Mesenchymal stem cell (in vitro differentiated cells and primary cell): ENCODE measurements at regions not wholly inside any gene's neighbourhood (a gene's known extent, or its start where the extent isn't known, plus 50 kb on each side); places are given as distances from the start of the nearest gene placed in this dataset.

Experiments
- DNase-seq: peaks from one replicate; pipeline ENCODE4 v3.0.0-alpha.2; 2013
- H2AFZ ChIP-seq: one replicate; pipeline ENCODE4 v1.6.1; 2013; ENCODE audit warnings: low read depth, mild to moderate bottlenecking, control low read depth, inconsistent platforms, low read length, moderate library complexity
- H2AK5ac ChIP-seq: 2 replicates; pipeline ENCODE4 v1.6.1; 2013; ENCODE audit warnings: low read length, moderate library complexity, mild to moderate bottlenecking, inconsistent platforms; ENCODE audit not compliant: severe bottlenecking
- H2BK120ac ChIP-seq: one replicate; pipeline ENCODE4 v1.6.1; 2013; ENCODE audit warnings: low read depth, mild to moderate bottlenecking, inconsistent platforms, low read length, moderate library complexity
- H2BK12ac ChIP-seq, 2 experiments: one replicate each; pipeline ENCODE4 v1.6.1; 2013; ENCODE audit warnings: inconsistent platforms in 2 of 2, low read length in 2 of 2, mild to moderate bottlenecking in 2 of 2, moderate library complexity in 2 of 2, control low read depth in 1 of 2
- H2BK15ac ChIP-seq: one replicate; pipeline ENCODE4 v1.6.1; 2013; ENCODE audit warnings: mild to moderate bottlenecking, low read depth, inconsistent platforms; ENCODE audit not compliant: poor library complexity, severe bottlenecking
- H2BK5ac ChIP-seq: 2 replicates; pipeline ENCODE4 v1.6.1; 2013; ENCODE audit warnings: low read depth, mild to moderate bottlenecking, low read length, control low read depth, inconsistent platforms; ENCODE audit not compliant: poor library complexity, severe bottlenecking
- H3K14ac ChIP-seq, 2 experiments: one replicate each; pipeline ENCODE4 v1.6.1; 2013; ENCODE audit warnings: inconsistent platforms in 2 of 2, low read length in 2 of 2, control low read depth in 1 of 2, mild to moderate bottlenecking in 1 of 2, moderate library complexity in 1 of 2
- H3K18ac ChIP-seq, 2 experiments: one replicate each; pipeline ENCODE4 v1.6.1; 2013; ENCODE audit warnings: inconsistent platforms in 2 of 2, low read length in 2 of 2, control low read depth in 1 of 2, low read depth in 1 of 2, mild to moderate bottlenecking in 1 of 2
- H3K23ac ChIP-seq, 2 experiments: one replicate each; pipeline ENCODE4 v1.6.1; 2013; ENCODE audit warnings: inconsistent platforms in 2 of 2, low read length in 2 of 2, mild to moderate bottlenecking in 2 of 2, moderate library complexity in 2 of 2, control low read depth in 1 of 2
- H3K27ac ChIP-seq: 2 replicates; pipeline ENCODE4 v1.5.1; 2013; ENCODE audit warnings: mild to moderate bottlenecking, moderate library complexity, low read length, control low read depth, inconsistent platforms; ENCODE audit not compliant: poor library complexity, severe bottlenecking
- H3K27me3 ChIP-seq, 2 experiments: 2 replicates each; pipeline versions ENCODE4 v1.6.1 to v1.7.0; 2013; ENCODE audit warnings: low read length in 2 of 2, mild to moderate bottlenecking in 2 of 2, moderate library complexity in 2 of 2, control low read depth in 1 of 2, inconsistent platforms in 1 of 2; ENCODE audit not compliant: control insufficient read depth in 1 of 2, insufficient read depth in 1 of 2
- H3K36me3 ChIP-seq, 2 experiments: 2 replicates each; pipeline versions ENCODE4 v1.6.1 to v1.7.0; 2013; ENCODE audit warnings: low read length in 2 of 2, control low read depth in 1 of 2, inconsistent platforms in 1 of 2, low read depth in 1 of 2, mild to moderate bottlenecking in 1 of 2; ENCODE audit not compliant: insufficient read depth in 2 of 2, control insufficient read depth in 1 of 2
- H3K4ac ChIP-seq, 2 experiments: one replicate each; pipeline ENCODE4 v1.6.1; 2013; ENCODE audit warnings: inconsistent platforms in 2 of 2, low read length in 2 of 2, mild to moderate bottlenecking in 2 of 2, moderate library complexity in 2 of 2, control low read depth in 1 of 2, low read depth in 1 of 2
- H3K4me1 ChIP-seq: 2 replicates; pipeline ENCODE4 v1.6.1; 2013; ENCODE audit warnings: low read depth, low read length, control low read depth; ENCODE audit not compliant: control insufficient read depth, insufficient read depth
- H3K4me2 ChIP-seq: 2 replicates; pipeline ENCODE4 v1.6.1; 2013; ENCODE audit warnings: low read length, mild to moderate bottlenecking, inconsistent platforms; ENCODE audit not compliant: poor library complexity, severe bottlenecking
- H3K4me3 ChIP-seq, 2 experiments: 2 replicates each; pipeline versions ENCODE4 v1.5.1 to v1.7.0; 2013; ENCODE audit warnings: low read length in 2 of 2, mild to moderate bottlenecking in 2 of 2, control low read depth in 1 of 2, low read depth in 1 of 2; ENCODE audit not compliant: insufficient read depth in 1 of 2
- H3K79me1 ChIP-seq: replicated peaks from 2 replicates; pipeline ENCODE4 v1.6.1; 2013; ENCODE audit warnings: mild to moderate bottlenecking, control low read depth, low read length, inconsistent platforms; ENCODE audit not compliant: poor library complexity, severe bottlenecking
- H3K9ac ChIP-seq: 2 replicates; pipeline ENCODE4 v1.7.0; 2013; ENCODE audit warnings: mild to moderate bottlenecking, low read length, moderate library complexity
- H3K9me3 ChIP-seq: 2 replicates; pipeline ENCODE4 v1.7.0; 2013; ENCODE audit warnings: mild to moderate bottlenecking, low read length; ENCODE audit not compliant: control insufficient read depth
- H4K8ac ChIP-seq: one replicate; pipeline ENCODE4 v1.6.1; 2013; ENCODE audit warnings: inconsistent platforms, mild to moderate bottlenecking, low read length, moderate library complexity
- H4K91ac ChIP-seq: one replicate; pipeline ENCODE4 v1.6.1; 2013; ENCODE audit warnings: mild to moderate bottlenecking, low read length, inconsistent platforms
- WGBS: methylation state at CpG from one replicate; pipeline ENCODE4 v1.1.7; 2013; ENCODE audit warnings: mixed read lengths; 5-methylcytosine and 5-hydroxymethylcytosine counted together

- Histone ChIP-seq H3K79me1 (no peaks in the 10 kb centered on the region), H3K27me3 (no peaks in the 10 kb centered on the region), H2BK15ac (no peak overlapping the region), H4K91ac (no peak overlapping the region), H2AK5ac (no peak overlapping the region), H3K9ac (no peak overlapping the region), H3K14ac (no peak overlapping the region), H3K9me3 (no peaks in the 10 kb centered on the region), H3K36me3 (no peaks in the 10 kb centered on the region), H3K4ac (no peak overlapping the region), H2AFZ (no peak overlapping the region), H2BK12ac (no peak overlapping the region), H2BK5ac (no peak overlapping the region), H2BK120ac (no peak overlapping the region), H3K27ac (no peak overlapping the region), H3K4me1 (no peaks in the 10 kb centered on the region), H3K18ac (no peak overlapping the region), H4K8ac (no peak overlapping the region), H3K23ac (no peak overlapping the region), H3K4me2 (no peak overlapping the region), H3K4me3 (no peak overlapping the region)
- WGBS, result 88% methylated on average over 1 of the region's 2 CpGs
- DNase-seq, result no peak
These were observed 756.8 kb upstream of the KLHL29 start for GRCh38 chr2:22628221-22628620.

DNA sequence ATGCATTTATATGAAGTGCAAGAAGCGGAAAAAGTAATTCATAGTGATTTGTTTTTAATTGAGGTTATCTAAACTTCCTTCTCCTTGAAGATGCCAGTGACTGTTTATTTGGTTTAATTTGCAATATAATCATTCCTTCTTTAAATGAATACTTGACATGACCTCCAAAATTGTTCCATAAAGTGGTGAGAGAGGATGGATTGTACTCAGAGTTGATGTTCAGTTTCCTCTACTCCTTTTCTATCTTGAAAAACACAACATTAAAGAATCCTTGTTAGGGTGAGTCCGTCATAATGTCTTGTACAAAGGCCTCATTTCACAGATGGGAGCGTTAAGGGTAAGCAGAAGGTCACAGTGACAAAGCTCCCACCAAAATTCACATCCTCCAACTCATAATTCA lies 756.1 kb upstream of the KLHL29 start:
- no peak overlapping the region for H4K91ac ChIP-seq
- H3K14ac ChIP-seq, result no peak overlapping the region
- no peak overlapping the region for H4K8ac ChIP-seq
- no peak overlapping the region for H2BK15ac ChIP-seq
- 80% methylated on average over 2 of the region's 3 CpGs for WGBS
- no peak overlapping the region for H2BK5ac ChIP-seq
- H3K79me1 ChIP-seq, result no peaks in the 10 kb centered on the region
- no peaks in the 10 kb centered on the region for H3K27me3 ChIP-seq
- H3K36me3 ChIP-seq, result no peaks in the 10 kb centered on the region
- no peak for DNase-seq
- H3K27ac ChIP-seq, result no peak overlapping the region
- no peak overlapping the region for H3K18ac ChIP-seq
- H2AK5ac ChIP-seq, result no peak overlapping the region
- H3K4me3 ChIP-seq, result no peak overlapping the region
- H3K4me2 ChIP-seq, result no peak overlapping the region
- no peak overlapping the region for H3K4ac ChIP-seq
- no peak overlapping the region for H2BK120ac ChIP-seq
- H2AFZ ChIP-seq, result no peak overlapping the region
- no peak overlapping the region for H3K23ac ChIP-seq
- H3K4me1 ChIP-seq, result no peaks in the 10 kb centered on the region
- no peak overlapping the region for H3K9ac ChIP-seq
- no peak overlapping the region for H2BK12ac ChIP-seq
- H3K9me3 ChIP-seq, result no peaks in the 10 kb centered on the region

DNA sequence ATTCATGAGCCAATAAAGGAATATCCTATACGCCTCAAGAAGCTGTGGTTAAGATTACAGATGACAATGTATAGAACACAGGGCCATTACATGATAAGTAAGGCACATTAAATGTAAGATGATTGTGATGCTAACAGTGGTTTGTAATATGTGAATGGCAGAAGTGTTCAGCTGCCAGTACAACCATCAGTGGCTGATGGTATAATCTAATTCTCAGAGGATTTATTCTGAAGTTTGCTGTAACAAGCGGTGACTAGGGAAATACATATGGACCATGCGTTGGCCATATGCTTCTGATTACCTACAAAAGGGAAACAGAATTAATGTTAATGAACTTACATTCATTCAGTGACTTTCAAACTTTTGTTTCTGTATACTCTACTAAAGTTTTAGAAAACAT lies 750.8 kb upstream of the KLHL29 start:
- DNase-seq, result no peak

DNA sequence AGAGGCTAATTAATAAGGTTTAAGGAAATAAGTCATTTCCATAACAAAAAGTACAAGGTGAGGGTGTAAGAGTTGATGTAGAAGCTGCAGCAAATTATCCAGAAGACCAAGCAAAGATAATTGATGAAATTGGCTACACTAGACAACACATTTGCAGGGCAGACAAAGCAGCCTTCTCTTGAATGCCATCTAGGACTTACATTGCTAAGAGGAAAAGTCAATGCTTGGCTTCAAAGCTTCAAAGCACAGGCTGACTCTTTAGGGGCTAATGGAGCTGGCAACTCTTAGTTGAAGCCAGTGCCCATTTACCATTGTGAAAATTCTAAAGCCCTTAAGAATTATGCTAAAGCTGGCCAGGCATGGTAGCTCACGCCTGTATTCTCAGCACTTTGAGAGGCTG lies 728.6 kb upstream of the KLHL29 start:
- Histone ChIP-seq H3K9me3 (peaks cover 4% of the 10 kb centered on the region), H3K36me3 (no peaks in the 10 kb centered on the region), H3K27ac (no peak overlapping the region), H3K27me3 (no peaks in the 10 kb centered on the region), H4K8ac (no peak overlapping the region), H2BK12ac (no peak overlapping the region), H3K4me2 (no peak overlapping the region), H3K79me1 (no peaks in the 10 kb centered on the region), H3K18ac (no peak overlapping the region), H2AFZ (no peak overlapping the region), H4K91ac (no peak overlapping the region), H2BK15ac (no peak overlapping the region), H3K9ac (no peak overlapping the region), H2AK5ac (no peak overlapping the region), H3K23ac (no peak overlapping the region), H3K14ac (no peak overlapping the region), H2BK120ac (no peak overlapping the region), H3K4ac (no peak overlapping the region), H3K4me1 (no peaks in the 10 kb centered on the region), H2BK5ac (no peak overlapping the region), H3K4me3 (no peak overlapping the region)
- 48% methylated on average over 1 of the region's 1 CpG for WGBS
- DNase-seq, result no peak

More for the DNA sequence above, 750.8 kb upstream of the KLHL29 start:
- H2BK12ac ChIP-seq, result no peak overlapping the region
- no peak overlapping the region for H2AFZ ChIP-seq
- no peak overlapping the region for H3K27ac ChIP-seq
- no peaks in the 10 kb centered on the region for H3K9me3 ChIP-seq
- no peak overlapping the region for H3K23ac ChIP-seq
- no peak overlapping the region for H2BK15ac ChIP-seq
- no peaks in the 10 kb centered on the region for H3K79me1 ChIP-seq
- no peak overlapping the region for H4K8ac ChIP-seq
- H3K18ac ChIP-seq, result no peak overlapping the region
- H3K27me3 ChIP-seq, result no peaks in the 10 kb centered on the region
- no peaks in the 10 kb centered on the region for H3K36me3 ChIP-seq
- no peak overlapping the region for H2BK120ac ChIP-seq
- 96% methylated on average over 2 of the region's 3 CpGs for WGBS
- no peak overlapping the region for H3K4me3 ChIP-seq
- H4K91ac ChIP-seq, result no peak overlapping the region
- H2AK5ac ChIP-seq, result no peak overlapping the region
- no peaks in the 10 kb centered on the region for H3K4me1 ChIP-seq
- no peak overlapping the region for H3K9ac ChIP-seq
- H3K4ac ChIP-seq, result no peak overlapping the region
- no peak overlapping the region for H3K14ac ChIP-seq
- H3K4me2 ChIP-seq, result no peak overlapping the region
- H2BK5ac ChIP-seq, result no peak overlapping the region
